ENCODE measurements at regions not wholly inside any gene's neighbourhood (a gene's known extent, or its start where the extent isn't known, plus 50 kb on each side); places are given as distances from the start of the nearest gene placed in this dataset.

- no peak for TF ChIP-seq CTCF (IDR thresholded peaks at IDR 0.05)
- ATAC-seq (peak in 1 of 2 donors; percentile 48), DNase-seq (no peak)
- H3K4me3 ChIP-seq, result no peak overlapping the region
- H3K36me3 ChIP-seq, result no peaks in the 10 kb centered on the region
- H3K4me1 ChIP-seq, result peaks cover 7% of the 10 kb centered on the region
- no peak overlapping the region for H3K27ac ChIP-seq
- no peaks in the 10 kb centered on the region for H3K27me3 ChIP-seq (ENCODE audit: low read depth)
- intact Hi-C loops (cut with DNase I), result no loop called here
- H3K9me3 ChIP-seq, result no peaks in the 10 kb centered on the region
Observed at GRCh38 chr6:139510040-139510790, 135.8 kb upstream of the CITED2 start.

- Histone ChIP-seq H3K27me3 (ENCODE audit: low read depth) (no peaks in the 10 kb centered on the region), H3K4me1 (peaks cover 7% of the 10 kb centered on the region), H3K4me3 (no peak overlapping the region), H3K36me3 (no peaks in the 10 kb centered on the region), H3K9me3 (no peaks in the 10 kb centered on the region), H3K27ac (no peak overlapping the region)
- DNase-seq (no peak), ATAC-seq (no peak)
- intact Hi-C loops (cut with DNase I), result no loop called here
- TF ChIP-seq CTCF (IDR thresholded peaks at IDR 0.05), result no peak
Observed at GRCh38 chr6:139509167-139509566, 134.7 kb upstream of the CITED2 start.

- DNase-seq (no peak), ATAC-seq (no peak)
- intact Hi-C loops (cut with DNase I), result no loop called here
- Histone ChIP-seq H3K36me3 (no peaks in the 10 kb centered on the region), H3K27ac (no peak overlapping the region), H3K4me1 (peaks cover 7% of the 10 kb centered on the region), H3K27me3 (ENCODE audit: low read depth) (no peaks in the 10 kb centered on the region), H3K4me3 (no peak overlapping the region), H3K9me3 (no peaks in the 10 kb centered on the region)
- no peak for TF ChIP-seq CTCF (IDR thresholded peaks at IDR 0.05)
Observed at GRCh38 chr6:139508576-139508975, 134.1 kb upstream of the CITED2 start.

- ATAC-seq, result peak in 1 of 2 donors; percentile 41
- Histone ChIP-seq H3K36me3 (no peaks in the 10 kb centered on the region), H3K9me3 (no peaks in the 10 kb centered on the region), H3K27me3 (ENCODE audit: low read depth) (no peaks in the 10 kb centered on the region), H3K4me3 (no peak overlapping the region), H3K4me1 (peaks cover 7% of the 10 kb centered on the region), H3K27ac (no peak overlapping the region)
- intact Hi-C loops (cut with DNase I), result no loop called here
- no peak for DNase-seq
- TF ChIP-seq CTCF (IDR thresholded peaks at IDR 0.05), result no peak
Observed at GRCh38 chr6:139508023-139508422, 133.6 kb upstream of the CITED2 start.

- Histone ChIP-seq H3K4me3 (no peak overlapping the region), H3K4me1 (no peaks in the 10 kb centered on the region), H3K27me3 (ENCODE audit: low read depth) (no peaks in the 10 kb centered on the region), H3K27ac (no peak overlapping the region), H3K36me3 (no peaks in the 10 kb centered on the region), H3K9me3 (no peaks in the 10 kb centered on the region)
- no peak for ATAC-seq
- intact Hi-C loops (cut with DNase I), result no loop called here
- no peak for TF ChIP-seq CTCF (IDR thresholded peaks at IDR 0.05)
- DNase-seq, result no peak
Observed at GRCh38 chr6:139500977-139501376, 126.5 kb upstream of the CITED2 start.

Measured in lower lobe of right lung (tissue), 2 donors.